Psoas muscle (tissue), 7 donors: ENCODE measurements at regions not wholly inside any gene's neighbourhood (a gene's known extent, or its start where the extent isn't known, plus 50 kb on each side); places are given as distances from the start of the nearest gene placed in this dataset.
"Not testable (repeated sequence)": the region's sequence is repeated elsewhere in the genome, so short reads cannot be mapped to it uniquely, and the experiment has no call there.

Source experiments
- ATAC-seq, 4 donors: fragments of 200-7000 bp; cut with Tn5 transposase; one replicate each; pipeline ENCODE4 v1.9.1; 2020; ENCODE audit warnings: moderate library complexity in 3 of 4, mild to moderate bottlenecking in 2 of 4
- DNase-seq, 2 donors: peaks; one replicate each; pipeline ENCODE4 v3.0.0-alpha.2; 2020
- H3K27ac ChIP-seq: fragments of 200-600 bp; one replicate; pipeline ENCODE4 v1.8.0; 2022
- H3K27me3 ChIP-seq, 3 donors: fragments of 200-600 bp in 1 of 3; one replicate each; pipeline versions ENCODE4 v1.6.1 to v1.8.0; 2013 to 2022; ENCODE audit warnings: low read length in 2 of 3, mild to moderate bottlenecking in 2 of 3, moderate library complexity in 1 of 3; ENCODE audit not compliant: insufficient read depth in 3 of 3
- H3K36me3 ChIP-seq, 2 donors: fragments of 200-600 bp in 1 of 2; one replicate each; pipeline versions ENCODE4 v1.6.1 to v1.8.0; 2013 to 2022; ENCODE audit warnings: low read depth in 1 of 2, mild to moderate bottlenecking in 1 of 2, moderate library complexity in 1 of 2; ENCODE audit not compliant: insufficient read depth in 1 of 2
- H3K4me1 ChIP-seq: fragments of 200-600 bp; one replicate; pipeline ENCODE4 v1.8.0; 2022
- H3K4me3 ChIP-seq: fragments of 200-600 bp; one replicate; pipeline ENCODE4 v1.8.0; 2022; ENCODE audit warnings: mild to moderate bottlenecking
- H3K9me3 ChIP-seq: fragments of 200-600 bp; one replicate; pipeline ENCODE4 v1.8.0; 2022
- WGBS, 3 donors: extraction: QIAGEN DNeasy Blood & Tissue Kit; methylation state at CpG; one replicate each; pipeline versions ENCODE4 v1.1.6 to v1.1.7; 2013; 5-methylcytosine and 5-hydroxymethylcytosine counted together
- intact Hi-C, 2 donors: fragments of 100-400 bp; cut with DNase I; formaldehyde crosslinking; loops; one replicate each; pipeline versions ENCODE4 v1.11.0 to v1.14.2; 2022
- TF ChIP-seq, protein P1 (sequence below): fragments of 200-600 bp; IDR thresholded peaks from one replicate; pipeline ENCODE4 v1.8.0; 2022; ENCODE audit warnings: antibody characterized with exemption
- donor health status: healthy with polysubstance abuse.
- donor health status: DM: no; HTN: no; CAD: no; lungs with moderate emphysema.
- donor health status: Bipolar disorder and iron deficiency.
- donor health status: healthy.
- donor health status: DM: yes; HTN: yes; CAD: no.
- donor health status: DM: no; HTN: no; CAD: no.
- donor health status: DM: yes; HTN: yes; CAD: no.

DNA sequence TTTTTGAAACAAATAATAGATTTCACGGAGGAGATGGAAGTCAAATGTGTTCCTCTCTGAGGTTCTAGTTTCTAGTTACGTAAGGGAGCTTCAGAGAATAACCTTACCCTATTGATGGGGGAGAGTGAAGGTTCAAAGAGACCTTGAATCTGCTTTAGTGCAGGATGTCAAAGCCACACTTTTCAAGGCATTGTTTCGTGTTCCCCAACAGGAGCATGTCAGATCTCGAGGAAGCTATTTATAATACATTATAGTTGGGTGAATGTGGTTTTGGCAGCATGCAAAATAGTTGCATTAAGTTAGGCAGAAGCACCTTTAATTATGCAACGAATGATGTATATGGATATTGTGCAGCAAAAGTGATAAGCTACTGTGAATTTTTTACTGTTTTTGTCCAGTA, 614.9 kb downstream of the SLC16A7 start:
- Histone ChIP-seq H3K4me3 (no peak overlapping the region), H3K36me3 (no peaks in the 10 kb centered on the region), H3K27me3 (no peaks in the 10 kb centered on the region), H3K27ac (no peak overlapping the region), H3K4me1 (no peaks in the 10 kb centered on the region), H3K9me3 (no peaks in the 10 kb centered on the region)
- intact Hi-C loops: no loop called here
- TF ChIP-seq, protein P1, sequence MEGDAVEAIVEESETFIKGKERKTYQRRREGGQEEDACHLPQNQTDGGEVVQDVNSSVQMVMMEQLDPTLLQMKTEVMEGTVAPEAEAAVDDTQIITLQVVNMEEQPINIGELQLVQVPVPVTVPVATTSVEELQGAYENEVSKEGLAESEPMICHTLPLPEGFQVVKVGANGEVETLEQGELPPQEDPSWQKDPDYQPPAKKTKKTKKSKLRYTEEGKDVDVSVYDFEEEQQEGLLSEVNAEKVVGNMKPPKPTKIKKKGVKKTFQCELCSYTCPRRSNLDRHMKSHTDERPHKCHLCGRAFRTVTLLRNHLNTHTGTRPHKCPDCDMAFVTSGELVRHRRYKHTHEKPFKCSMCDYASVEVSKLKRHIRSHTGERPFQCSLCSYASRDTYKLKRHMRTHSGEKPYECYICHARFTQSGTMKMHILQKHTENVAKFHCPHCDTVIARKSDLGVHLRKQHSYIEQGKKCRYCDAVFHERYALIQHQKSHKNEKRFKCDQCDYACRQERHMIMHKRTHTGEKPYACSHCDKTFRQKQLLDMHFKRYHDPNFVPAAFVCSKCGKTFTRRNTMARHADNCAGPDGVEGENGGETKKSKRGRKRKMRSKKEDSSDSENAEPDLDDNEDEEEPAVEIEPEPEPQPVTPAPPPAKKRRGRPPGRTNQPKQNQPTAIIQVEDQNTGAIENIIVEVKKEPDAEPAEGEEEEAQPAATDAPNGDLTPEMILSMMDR: no peak
- DNase-seq (no peak), ATAC-seq (no peak)
- WGBS, 3 donors: 67 to 72% (median 71%) methylated on average over 5 of the region's 5 CpGs

DNA sequence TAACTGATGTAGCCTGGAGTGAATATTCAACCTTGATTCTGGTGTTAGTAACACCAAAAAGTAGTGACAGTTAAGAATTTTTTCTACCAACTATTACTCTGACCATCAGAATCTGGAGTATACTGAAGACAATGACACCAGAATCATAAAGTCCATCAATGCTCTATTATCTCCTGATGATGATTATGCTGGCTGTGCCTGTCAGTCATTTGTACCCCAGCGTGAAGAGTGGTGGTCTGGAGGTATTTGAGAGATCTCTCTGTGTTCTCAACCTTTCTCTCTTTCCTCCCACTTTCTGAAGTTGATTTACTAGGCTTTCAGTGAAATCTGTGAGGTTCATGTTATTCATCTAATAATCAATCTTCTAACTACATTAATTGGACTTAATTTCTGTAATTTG, 615.4 kb downstream of the SLC16A7 start:
- no peaks in the 10 kb centered on the region for H3K36me3 ChIP-seq
- intact Hi-C loops: no loop called here
- no peak overlapping the region for H3K4me3 ChIP-seq
- H3K27ac ChIP-seq: no peak overlapping the region
- 79 to 86% (median 80%) methylated on average over 1 of the region's 1 CpG for WGBS, 3 donors
- no peak for ATAC-seq
- H3K9me3 ChIP-seq: no peaks in the 10 kb centered on the region
- H3K27me3 ChIP-seq: no peaks in the 10 kb centered on the region
- DNase-seq: no peak
- no peaks in the 10 kb centered on the region for H3K4me1 ChIP-seq
- TF ChIP-seq, protein P1: no peak

DNA sequence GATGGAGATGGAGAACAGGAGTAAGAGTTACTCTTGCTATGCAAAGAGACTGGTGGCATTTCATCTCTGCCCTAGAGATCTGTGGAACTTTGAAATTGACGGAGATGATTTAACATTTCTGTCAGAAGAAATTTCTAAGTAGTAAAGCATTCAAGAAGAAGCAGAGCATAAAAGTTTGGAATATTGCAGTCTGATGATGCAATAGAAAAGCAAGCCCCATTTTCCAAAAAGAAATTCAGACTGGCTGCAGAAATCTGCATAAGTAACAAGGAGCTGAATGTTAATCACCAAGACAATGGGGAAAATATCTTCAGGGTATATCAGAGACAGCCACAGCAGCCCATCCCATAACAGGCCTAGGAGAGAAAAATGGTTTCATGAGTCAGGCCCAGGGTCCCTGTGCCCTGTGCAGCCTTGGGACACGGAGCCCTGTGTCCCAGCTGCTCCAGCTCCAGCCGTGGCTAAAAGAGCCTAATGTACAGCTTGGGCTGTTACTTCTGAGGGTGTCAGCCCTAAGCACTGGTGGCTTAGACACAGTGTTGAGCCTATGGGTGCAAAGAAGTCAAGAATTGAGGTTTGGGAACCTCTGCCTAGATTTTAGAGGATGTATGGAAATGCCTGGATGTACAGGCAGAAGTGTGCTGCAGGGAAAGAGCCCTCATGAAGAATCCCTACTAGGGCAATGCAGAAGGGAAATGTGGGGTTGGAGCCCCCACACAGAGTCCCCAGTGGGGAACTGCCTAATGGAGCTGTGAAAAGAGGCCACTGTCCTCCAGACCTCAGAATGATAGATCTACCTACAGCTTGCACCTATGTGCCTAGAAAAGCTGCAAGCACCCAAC, 616.6 kb downstream of the SLC16A7 start:
- Histone ChIP-seq H3K27ac (no peak overlapping the region), H3K4me1 (no peaks in the 10 kb centered on the region), H3K27me3 (no peaks in the 10 kb centered on the region), H3K9me3 (no peaks in the 10 kb centered on the region), H3K36me3 (no peaks in the 10 kb centered on the region), H3K4me3 (no peak overlapping the region)
- 79 to 84% (median 79%) methylated on average over 3 of the region's 3 CpGs for WGBS, 3 donors
- DNase-seq: no peak
- TF ChIP-seq, protein P1: no peak
- intact Hi-C loops: no loop called here
- ATAC-seq: no peak

DNA sequence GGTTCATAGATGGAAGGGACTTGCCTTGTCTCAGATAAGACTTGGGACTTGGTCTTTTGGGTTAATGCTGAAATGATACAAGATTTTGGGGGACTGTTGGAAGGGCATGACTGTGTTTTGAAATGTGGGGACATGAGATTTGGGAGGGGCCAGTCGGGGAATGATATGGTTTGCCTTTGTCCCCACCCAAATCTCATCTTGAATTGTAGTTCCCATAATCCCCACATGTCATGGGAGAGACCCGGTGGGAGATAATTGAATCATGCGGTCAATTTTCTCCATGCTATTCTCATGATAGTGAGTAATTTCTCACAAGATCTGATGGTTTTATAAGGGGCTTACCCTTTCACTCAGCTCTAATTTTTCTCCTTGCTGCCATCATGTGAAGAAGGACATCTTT, 617.4 kb downstream of the SLC16A7 start:
- H3K36me3 ChIP-seq, ATAC-seq, H3K4me1 ChIP-seq, H3K9me3 ChIP-seq, H3K27ac ChIP-seq, H3K27me3 ChIP-seq, intact Hi-C loops, DNase-seq, H3K4me3 ChIP-seq: not testable (repeated sequence)
- WGBS, 3 donors: 78 to 89% (median 79%) methylated on average over 3 of the region's 3 CpGs

DNA sequence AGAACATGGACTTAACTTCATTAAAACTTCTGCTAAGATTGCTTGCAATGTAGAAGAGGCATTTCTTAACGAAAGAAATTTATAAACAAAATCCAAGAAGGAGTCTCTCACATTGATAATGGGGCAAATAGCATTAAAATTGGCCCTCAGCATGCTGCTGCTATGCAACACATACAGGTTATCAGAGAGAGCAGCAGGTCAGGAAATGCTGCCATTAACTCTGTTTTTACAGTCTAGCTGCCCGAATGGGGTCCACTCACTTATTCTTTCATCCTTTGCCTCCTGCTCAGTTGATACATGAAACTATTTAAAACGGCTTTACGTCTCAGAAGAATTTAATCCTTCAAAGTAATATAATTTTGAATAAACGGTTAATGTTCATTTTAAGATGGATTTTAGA, 620.4 kb downstream of the SLC16A7 start:
- DNase-seq: no peak

More for the DNA sequence above, 620.4 kb downstream of the SLC16A7 start:
- TF ChIP-seq, protein P1: no peak
- H3K36me3 ChIP-seq: no peaks in the 10 kb centered on the region
- H3K9me3 ChIP-seq: no peaks in the 10 kb centered on the region
- intact Hi-C loops: no loop called here
- H3K27ac ChIP-seq: no peak overlapping the region
- no peaks in the 10 kb centered on the region for H3K27me3 ChIP-seq
- no peak for ATAC-seq
- no peak overlapping the region for H3K4me3 ChIP-seq
- 38 to 48% (median 47%) methylated on average over 5 of the region's 5 CpGs for WGBS, 3 donors
- no peaks in the 10 kb centered on the region for H3K4me1 ChIP-seq
